AG04450 (cell line): ENCODE measurements at regions not wholly inside any gene's neighbourhood (a gene's known extent, or its start where the extent isn't known, plus 50 kb on each side); places are given as distances from the start of the nearest gene placed in this dataset.
"Not testable (repeated sequence)": the region's sequence is repeated elsewhere in the genome, so short reads cannot be mapped to it uniquely, and the experiment has no call there.

ENCODE experiments used
- CTCF ChIA-PET: fragments of 300-600, 350-600 bp; formaldehyde crosslinking; extraction: SDS; loops from one replicate; lab custom pipeline; 2022; ENCODE audit warnings: antibody characterized with exemption, inconsistent platforms; lab: Charles Lee
- POLR2A ChIA-PET: fragments of 350-600 bp; formaldehyde crosslinking; extraction: SDS; loops from one replicate; lab custom pipeline; 2021; ENCODE audit warnings: antibody characterized with exemption, inconsistent platforms; lab: Yijun Ruan, JAX
- DNase-seq: peaks from one replicate; pipeline ENCODE4 v3.0.0-alpha.2; 2011; ENCODE audit warnings: low read depth, low spot score
- H3K27ac ChIP-seq: one replicate; pipeline ENCODE4 v1.5.1; 2012; ENCODE audit warnings: low read depth, low read length, control low read depth
- H3K27me3 ChIP-seq: one replicate; pipeline ENCODE4 v1.6.0; 2012; ENCODE audit warnings: low read length; ENCODE audit not compliant: control insufficient read depth, insufficient read depth
- H3K4me3 ChIP-seq: 2 replicates; pipeline ENCODE4 v1.5.1; 2011; ENCODE audit warnings: mild to moderate bottlenecking, low read depth, low read length, control low read depth
- H3K9me3 ChIP-seq: 2 replicates; pipeline ENCODE4 v1.5.1; 2012; ENCODE audit warnings: low read length; ENCODE audit not compliant: control insufficient read depth, insufficient read depth
- TF ChIP-seq, protein P1 (sequence below): IDR thresholded peaks from 2 replicates; pipeline ENCODE4 v1.5.1; 2011; ENCODE audit warnings: low read depth, low read length, control low read depth, inconsistent platforms

- TF ChIP-seq, protein P1, sequence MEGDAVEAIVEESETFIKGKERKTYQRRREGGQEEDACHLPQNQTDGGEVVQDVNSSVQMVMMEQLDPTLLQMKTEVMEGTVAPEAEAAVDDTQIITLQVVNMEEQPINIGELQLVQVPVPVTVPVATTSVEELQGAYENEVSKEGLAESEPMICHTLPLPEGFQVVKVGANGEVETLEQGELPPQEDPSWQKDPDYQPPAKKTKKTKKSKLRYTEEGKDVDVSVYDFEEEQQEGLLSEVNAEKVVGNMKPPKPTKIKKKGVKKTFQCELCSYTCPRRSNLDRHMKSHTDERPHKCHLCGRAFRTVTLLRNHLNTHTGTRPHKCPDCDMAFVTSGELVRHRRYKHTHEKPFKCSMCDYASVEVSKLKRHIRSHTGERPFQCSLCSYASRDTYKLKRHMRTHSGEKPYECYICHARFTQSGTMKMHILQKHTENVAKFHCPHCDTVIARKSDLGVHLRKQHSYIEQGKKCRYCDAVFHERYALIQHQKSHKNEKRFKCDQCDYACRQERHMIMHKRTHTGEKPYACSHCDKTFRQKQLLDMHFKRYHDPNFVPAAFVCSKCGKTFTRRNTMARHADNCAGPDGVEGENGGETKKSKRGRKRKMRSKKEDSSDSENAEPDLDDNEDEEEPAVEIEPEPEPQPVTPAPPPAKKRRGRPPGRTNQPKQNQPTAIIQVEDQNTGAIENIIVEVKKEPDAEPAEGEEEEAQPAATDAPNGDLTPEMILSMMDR, result no peak
- no peak overlapping the region for H3K4me3 ChIP-seq
- CTCF ChIA-PET, result no interaction called here
- no peaks in the 10 kb centered on the region for H3K27me3 ChIP-seq
- no peaks in the 10 kb centered on the region for H3K9me3 ChIP-seq
- POLR2A ChIA-PET, result interaction anchor here (0.7 kb wide), 1 partner anchor 164 kb away, joined by 3 read pairs; no protein-coding TSS in a partner anchor
- no peak overlapping the region for H3K27ac ChIP-seq
- DNase-seq, result no peak
Measured at GRCh38 chr7:32659853-32660252, 164.6 kb downstream of the AVL9 start.

DNA sequence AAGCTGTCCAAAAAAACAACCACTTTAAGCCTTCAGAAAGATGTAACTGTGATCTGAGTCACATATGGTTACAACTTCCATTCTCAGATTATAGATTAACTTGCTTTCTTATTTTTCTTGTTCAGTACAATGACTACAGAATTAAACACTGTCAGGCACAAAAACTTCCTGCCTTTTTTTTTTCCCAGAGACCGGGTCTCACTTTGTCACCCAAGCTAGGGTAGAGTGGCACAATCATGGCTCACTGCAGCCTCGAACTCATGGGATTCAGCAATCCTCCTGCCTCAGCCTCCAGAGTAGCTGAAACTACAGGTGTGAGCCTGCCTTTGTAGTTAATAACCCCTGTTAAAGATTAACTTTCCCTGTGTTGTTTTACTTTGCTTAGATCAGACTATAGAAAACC lies 163.2 kb downstream of the AVL9 start:
- TF ChIP-seq, protein P1, result no peak
- ChIA-PET CTCF (interaction anchor here (0.6 kb wide), 2 partner anchors 461 to 1682 kb away, joined by 3 read pairs; no protein-coding TSS in a partner anchor), POLR2A (no interaction called here)
- no peak for DNase-seq
- Histone ChIP-seq H3K4me3 (no peak overlapping the region), H3K27ac (no peak overlapping the region), H3K9me3 (no peaks in the 10 kb centered on the region), H3K27me3 (no peaks in the 10 kb centered on the region)

DNA sequence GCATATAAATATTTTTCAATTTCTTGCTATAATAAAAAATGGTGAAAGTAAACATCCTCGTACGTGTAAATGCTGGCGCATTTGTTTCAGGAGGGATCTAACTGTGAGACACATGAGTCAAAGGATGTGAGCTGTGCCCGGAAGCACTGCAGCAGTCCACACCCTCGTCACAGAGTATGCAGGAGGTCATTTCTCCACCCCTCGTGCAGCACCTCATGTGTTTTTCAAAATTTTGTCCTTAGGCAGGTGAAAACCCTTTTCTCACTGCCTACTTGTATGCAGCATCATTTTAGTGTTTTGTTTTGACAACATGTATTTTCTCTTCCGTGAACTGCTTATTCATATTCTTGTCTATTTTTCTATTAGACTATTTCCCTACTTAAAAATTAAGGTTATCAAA lies 162.7 kb downstream of the AVL9 start:
- POLR2A ChIA-PET, result no interaction called here
- DNase-seq, result no peak
- CTCF ChIA-PET, result no interaction called here

GRCh38 chr7:32654549-32654948 lies 159.3 kb downstream of the AVL9 start:
- H3K9me3 ChIP-seq, CTCF ChIA-PET, H3K27me3 ChIP-seq, H3K4me3 ChIP-seq, DNase-seq, H3K27ac ChIP-seq, POLR2A ChIA-PET: not testable (repeated sequence)

More for the DNA sequence above, 162.7 kb downstream of the AVL9 start:
- Histone ChIP-seq H3K9me3 (no peaks in the 10 kb centered on the region), H3K4me3 (no peak overlapping the region), H3K27me3 (no peaks in the 10 kb centered on the region), H3K27ac (no peak overlapping the region)
- TF ChIP-seq, protein P1, result no peak

GRCh38 chr7:32650356-32650755 lies 155.1 kb downstream of the AVL9 start:
- DNase-seq, POLR2A ChIA-PET, H3K4me3 ChIP-seq, H3K27ac ChIP-seq, CTCF ChIA-PET, H3K27me3 ChIP-seq, H3K9me3 ChIP-seq: not testable (repeated sequence)

DNA sequence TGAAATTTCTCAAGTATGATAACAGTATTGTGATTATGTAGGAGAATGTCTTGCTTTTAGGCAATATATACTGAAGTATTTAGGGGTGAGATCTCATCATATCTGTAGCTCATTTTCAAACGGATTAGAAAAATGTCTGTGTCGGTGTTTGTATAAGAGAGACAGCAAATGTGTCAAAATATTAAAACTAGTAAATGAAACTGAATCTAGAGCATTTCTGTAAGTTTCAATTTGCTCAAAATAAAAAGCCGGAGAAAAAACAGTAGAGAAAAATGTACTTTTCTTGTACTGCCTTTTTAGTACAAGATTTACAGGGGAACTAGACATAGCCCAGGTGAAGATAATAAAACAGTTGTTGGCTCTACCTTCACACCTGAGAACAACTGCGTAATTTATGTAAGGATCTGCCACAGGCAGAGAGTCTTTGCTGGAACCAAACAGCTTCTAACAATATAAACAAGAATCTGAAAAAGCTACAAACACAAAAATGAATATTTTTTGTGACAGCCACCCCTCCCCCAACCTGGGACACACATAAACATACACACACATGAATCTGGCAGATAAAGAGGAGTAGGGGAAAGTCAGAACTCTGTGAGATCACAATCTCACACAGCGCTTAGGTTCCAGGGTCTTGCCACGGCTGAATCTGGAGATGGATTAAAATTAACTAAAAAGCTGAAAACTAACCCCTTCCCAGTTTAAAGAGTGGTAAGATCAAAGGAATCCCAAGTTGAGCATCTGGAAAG lies 153.3 kb downstream of the AVL9 start:
- CTCF ChIA-PET, result no interaction called here
- no peak for DNase-seq
- H3K27ac ChIP-seq, result no peak overlapping the region
- H3K4me3 ChIP-seq, result no peak overlapping the region
- POLR2A ChIA-PET, result no interaction called here
- no peaks in the 10 kb centered on the region for H3K9me3 ChIP-seq
- TF ChIP-seq, protein P1, result no peak
- H3K27me3 ChIP-seq, result no peaks in the 10 kb centered on the region

DNA sequence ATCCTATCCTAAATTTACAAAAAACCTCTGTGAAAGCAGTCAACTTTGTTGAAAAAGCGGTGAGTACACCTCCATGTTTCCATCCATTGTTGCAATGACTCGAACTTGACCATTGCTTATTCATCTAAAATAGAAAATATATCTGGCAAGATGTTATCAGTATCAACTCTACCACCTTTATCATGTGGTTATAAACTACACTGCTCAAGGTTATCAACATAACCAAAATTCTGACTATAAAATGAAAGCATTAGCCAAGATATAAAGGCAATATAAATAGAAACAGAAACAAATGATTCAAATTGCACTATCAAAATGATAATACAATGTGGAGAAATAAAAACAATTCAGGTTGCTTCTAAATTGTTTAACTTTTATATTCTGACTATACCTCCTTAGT lies 150.0 kb downstream of the AVL9 start:
- CTCF ChIA-PET, H3K4me3 ChIP-seq, POLR2A ChIA-PET, H3K27ac ChIP-seq, H3K27me3 ChIP-seq, H3K9me3 ChIP-seq, DNase-seq: not testable (repeated sequence)
